Endodermal cell (in vitro differentiated cells): ENCODE measurements at regions not wholly inside any gene's neighbourhood (a gene's known extent, or its start where the extent isn't known, plus 50 kb on each side); places are given as distances from the start of the nearest gene placed in this dataset.

Source experiments
- DNase-seq: peaks from one replicate; pipeline ENCODE4 v3.0.0-alpha.2; 2017
- H3K27ac ChIP-seq: 2 replicates; pipeline ENCODE4 v1.5.1; 2013; ENCODE audit warnings: mild to moderate bottlenecking, low read depth, low read length, moderate library complexity
- H3K27me3 ChIP-seq: 2 replicates; pipeline ENCODE4 v1.6.1; 2013; ENCODE audit warnings: mild to moderate bottlenecking, low read length, moderate library complexity; ENCODE audit not compliant: insufficient read depth, control insufficient read depth, poor library complexity, severe bottlenecking
- H3K36me3 ChIP-seq: 2 replicates; pipeline ENCODE4 v1.7.0; 2013; ENCODE audit warnings: mild to moderate bottlenecking, low read length, moderate library complexity; ENCODE audit not compliant: control insufficient read depth, insufficient read depth
- H3K4me1 ChIP-seq: one replicate; pipeline ENCODE4 v1.7.0; 2013; ENCODE audit warnings: low read length; ENCODE audit not compliant: control insufficient read depth, insufficient read depth
- H3K4me3 ChIP-seq: 2 replicates; pipeline ENCODE4 v1.5.1; 2013; ENCODE audit warnings: mild to moderate bottlenecking, low read length, moderate library complexity
- H3K9ac ChIP-seq: 2 replicates; pipeline ENCODE4 v1.6.1; 2013; ENCODE audit warnings: mild to moderate bottlenecking, low read length, moderate library complexity; ENCODE audit not compliant: poor library complexity, severe bottlenecking; ENCODE audit errors: extremely low read depth
- H3K9me3 ChIP-seq: 2 replicates; pipeline ENCODE4 v1.6.1; 2013; ENCODE audit warnings: mild to moderate bottlenecking, low read length, moderate library complexity; ENCODE audit not compliant: control insufficient read depth
- H3K27ac Mint-ChIP-seq: 2 replicates; pipeline ENCODE4 v1.8.0; 2020; ENCODE audit warnings: mixed read lengths
- H3K27me3 Mint-ChIP-seq: 2 replicates; pipeline ENCODE4 v1.8.0; 2021; ENCODE audit warnings: mild to moderate bottlenecking, mixed read lengths; ENCODE audit not compliant: insufficient read depth
- H3K36me3 Mint-ChIP-seq: 2 replicates; pipeline ENCODE4 v1.8.0; 2020; ENCODE audit warnings: low read depth, mixed read lengths
- H3K4me1 Mint-ChIP-seq: 2 replicates; pipeline ENCODE4 v1.8.0; 2020; ENCODE audit warnings: mixed read lengths
- H3K4me3 Mint-ChIP-seq: 2 replicates; pipeline ENCODE4 v1.8.0; 2020; ENCODE audit warnings: mild to moderate bottlenecking, moderate library complexity, mixed read lengths
- H3K9me3 Mint-ChIP-seq: 2 replicates; pipeline ENCODE4 v1.8.0; 2020; ENCODE audit warnings: mild to moderate bottlenecking, mixed read lengths
- CTCF ChIP-seq: fragments of 200-600 bp; sonication (generic); conservative IDR thresholded peaks from 2 replicates; pipeline ENCODE4 v1.5.0; 2021; ENCODE audit warnings: antibody characterized with exemption, mild to moderate bottlenecking
- WGBS, 2 experiments: methylation state at CpG; one replicate each; pipeline versions ENCODE4 v1.1.5 to v1.1.7; 2013; ENCODE audit warnings: missing lambda C conversion rate in 2 of 2, mixed read lengths in 1 of 2; ENCODE audit not compliant: insufficient coverage in 1 of 2, insufficient read length in 1 of 2; 5-methylcytosine and 5-hydroxymethylcytosine counted together

- Mint-ChIP-seq H3K27ac (no peak overlapping the region), H3K9me3 (no peaks in the 10 kb centered on the region), H3K36me3 (no peaks in the 10 kb centered on the region), H3K4me1 (peaks cover 32% of the 10 kb centered on the region), H3K4me3 (no peak overlapping the region), H3K27me3 (no peaks in the 10 kb centered on the region)
- Histone ChIP-seq H3K27me3 (no peaks in the 10 kb centered on the region), H3K9me3 (no peaks in the 10 kb centered on the region), H3K4me1 (peaks cover 3% of the 10 kb centered on the region), H3K27ac (no peak overlapping the region), H3K4me3 (no peak overlapping the region), H3K36me3 (no peaks in the 10 kb centered on the region), H3K9ac (no peak overlapping the region)
- DNase-seq = no peak
- no peak for TF ChIP-seq CTCF
- WGBS, 2 experiments = 96 to 100% methylated on average over 1 to 6 of the region's 6 CpGs
These were observed 775.6 kb downstream of the STIM2 start for GRCh38 chr4:27635936-27636913.

GRCh38 chr4:27638163-27638915 is 777.7 kb downstream of the STIM2 start:
- H3K36me3 Mint-ChIP-seq = no peaks in the 10 kb centered on the region
- Histone ChIP-seq H3K4me3 (no peak overlapping the region), H3K36me3 (no peaks in the 10 kb centered on the region), H3K9me3 (no peaks in the 10 kb centered on the region), H3K27ac (no peak overlapping the region), H3K27me3 (no peaks in the 10 kb centered on the region), H3K4me1 (peaks cover 3% of the 10 kb centered on the region), H3K9ac (no peak overlapping the region)
- H3K4me3 Mint-ChIP-seq = no peak overlapping the region
- no peaks in the 10 kb centered on the region for H3K9me3 Mint-ChIP-seq
- peaks cover 32% of the 10 kb centered on the region for H3K4me1 Mint-ChIP-seq
- 50 to 84% methylated on average over 2 of the region's 2 CpGs for WGBS, 2 experiments
- no peak for TF ChIP-seq CTCF
- DNase-seq = peak; percentile 48
- H3K27ac Mint-ChIP-seq = peak overlapping the region; percentile 61
- peaks cover 3% of the 10 kb centered on the region for H3K27me3 Mint-ChIP-seq

- Mint-ChIP-seq H3K4me3 (no peak overlapping the region), H3K27ac (no peak overlapping the region), H3K36me3 (no peaks in the 10 kb centered on the region), H3K9me3 (no peaks in the 10 kb centered on the region), H3K4me1 (peaks cover 27% of the 10 kb centered on the region), H3K27me3 (peaks cover 9% of the 10 kb centered on the region)
- no peak overlapping the region for H3K27ac ChIP-seq
- DNase-seq = no peak
- H3K4me1 ChIP-seq = peaks cover 3% of the 10 kb centered on the region
- no peak overlapping the region for H3K9ac ChIP-seq
- H3K27me3 ChIP-seq = no peaks in the 10 kb centered on the region
- H3K4me3 ChIP-seq = no peak overlapping the region
- no peaks in the 10 kb centered on the region for H3K36me3 ChIP-seq
- H3K9me3 ChIP-seq = no peaks in the 10 kb centered on the region
- TF ChIP-seq CTCF = no peak
These were observed 782.5 kb downstream of the STIM2 start for GRCh38 chr4:27643101-27643500.
